ENCODE measurements at regions not wholly inside any gene's neighbourhood (a gene's known extent, or its start where the extent isn't known, plus 50 kb on each side); places are given as distances from the start of the nearest gene placed in this dataset.
"Not testable (repeated sequence)": the region's sequence is repeated elsewhere in the genome, so short reads cannot be mapped to it uniquely, and the experiment has no call there.

- DNase-seq (ENCODE audit: low read depth in 2 of 2): not testable (repeated sequence)
Observed at GRCh38 chr7:65146118-65146914, 139.8 kb upstream of the ERV3-1 start.

DNA sequence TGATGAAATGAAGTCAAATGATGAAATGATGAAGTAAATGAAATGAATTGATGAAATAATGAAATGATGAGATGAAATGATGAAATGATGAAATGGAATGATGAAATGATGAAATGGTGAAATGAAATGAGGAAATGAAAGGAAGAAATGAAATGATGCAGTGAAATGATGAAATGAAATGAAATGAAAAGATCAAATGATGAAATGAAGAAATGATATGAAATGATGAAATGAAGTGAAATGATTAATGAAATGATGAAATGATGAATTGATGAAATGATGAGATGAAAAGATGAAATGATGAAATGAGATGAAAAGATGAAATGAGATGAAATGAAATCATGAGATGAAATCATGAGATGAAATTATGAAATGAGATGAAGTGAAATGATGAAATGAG, 139.2 kb upstream of the ERV3-1 start:
- DNase-seq (ENCODE audit: low read depth in 2 of 2): not testable (repeated sequence)

GRCh38 chr7:65145008-65145407, 138.5 kb upstream of the ERV3-1 start:
- not testable (repeated sequence) for DNase-seq (ENCODE audit: low read depth in 2 of 2)

GRCh38 chr7:65144557-65144956, 138.1 kb upstream of the ERV3-1 start:
- DNase-seq (ENCODE audit: low read depth in 2 of 2): not testable (repeated sequence)

DNA sequence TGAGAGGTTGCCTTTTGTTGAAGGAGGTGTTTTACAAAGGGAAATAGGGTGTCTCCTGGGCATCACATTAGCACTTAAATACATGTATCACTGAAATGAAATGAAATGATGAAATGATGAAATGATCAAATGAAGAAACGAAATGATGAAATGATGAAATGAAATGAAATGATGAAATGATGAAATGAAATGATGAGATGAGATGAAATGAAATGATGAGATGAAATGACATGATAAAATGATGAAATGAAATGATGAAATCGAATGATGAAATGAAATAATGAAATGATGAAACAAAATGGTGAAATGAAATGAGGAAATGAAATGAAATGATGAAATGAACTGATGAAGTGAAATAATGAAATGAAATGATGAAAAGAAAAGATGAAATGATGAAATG, 137.6 kb upstream of the ERV3-1 start:
- not testable (repeated sequence) for DNase-seq (ENCODE audit: low read depth in 2 of 2)

DNA sequence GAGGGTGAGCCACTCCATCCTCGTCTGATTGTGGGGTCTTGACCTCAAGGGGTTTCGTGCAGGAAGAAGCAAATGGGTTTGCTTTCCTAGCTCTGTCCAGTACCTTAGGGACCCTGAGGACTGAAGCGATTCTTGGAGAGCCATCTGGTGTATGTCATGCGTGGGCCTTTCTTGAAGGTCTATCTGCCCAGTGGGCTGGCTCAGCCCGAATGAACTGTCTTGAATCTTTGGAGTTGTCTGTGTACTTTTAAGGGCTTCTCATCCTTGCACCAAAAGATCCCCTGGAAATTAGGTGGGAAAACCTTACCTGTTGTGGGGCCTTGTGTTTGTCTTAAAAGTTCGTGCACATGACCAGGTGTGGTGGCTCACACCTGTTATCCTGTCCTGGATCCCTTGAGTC, 135.4 kb upstream of the ERV3-1 start:
- not testable (repeated sequence) for DNase-seq (ENCODE audit: low read depth in 2 of 2)

DNA sequence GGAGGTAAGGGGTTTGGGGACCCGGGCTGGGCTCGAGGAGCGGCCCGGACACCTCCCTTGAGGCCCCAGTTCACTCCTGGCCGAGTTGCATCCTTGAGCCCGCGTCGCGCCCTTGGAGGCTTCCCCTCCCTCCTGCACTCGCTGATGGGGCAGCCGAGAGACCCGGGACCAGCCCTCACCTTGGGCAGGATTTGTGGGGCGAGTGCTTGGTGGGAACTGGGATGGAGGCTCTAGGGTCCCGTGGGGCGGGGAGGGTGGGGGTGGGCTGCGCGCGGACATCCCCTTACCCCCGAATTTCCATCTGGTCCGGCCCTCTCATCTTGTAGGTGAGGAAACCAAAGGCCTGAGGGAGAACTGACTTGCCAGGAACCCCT, 134.9 kb upstream of the ERV3-1 start:
- not testable (repeated sequence) for DNase-seq (ENCODE audit: low read depth in 2 of 2)

GRCh38 chr7:65140543-65141404, 134.3 kb upstream of the ERV3-1 start:
- not testable (repeated sequence) for DNase-seq (ENCODE audit: low read depth in 2 of 2)

- DNase-seq (ENCODE audit: low read depth in 2 of 2): not testable (repeated sequence)
Observed at GRCh38 chr7:65136850-65137249, 130.4 kb upstream of the ERV3-1 start.

DNA sequence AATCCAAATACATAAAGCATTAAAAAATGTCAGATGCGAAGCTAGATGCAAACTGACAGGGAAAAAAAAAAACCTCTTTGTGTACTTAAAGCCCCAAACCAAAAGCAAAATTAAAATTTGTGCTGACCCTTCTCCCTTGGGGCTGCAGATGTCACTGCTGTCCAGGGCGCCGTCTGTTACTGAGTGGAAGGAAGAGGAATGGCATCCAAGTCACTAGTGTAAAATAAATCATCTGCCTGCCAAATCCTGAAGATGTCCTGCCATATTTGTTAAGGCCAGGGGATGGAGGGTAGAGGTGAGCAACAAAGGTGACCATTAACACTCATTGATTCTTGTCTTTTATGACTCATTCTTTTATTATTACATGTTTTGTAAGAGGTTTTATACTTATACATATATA, 126.6 kb upstream of the ERV3-1 start:
- not testable (repeated sequence) for DNase-seq (ENCODE audit: low read depth in 2 of 2)

- DNase-seq (ENCODE audit: low read depth in 2 of 2): not testable (repeated sequence)
Observed at GRCh38 chr7:65132256-65132655, 125.8 kb upstream of the ERV3-1 start.

DNA sequence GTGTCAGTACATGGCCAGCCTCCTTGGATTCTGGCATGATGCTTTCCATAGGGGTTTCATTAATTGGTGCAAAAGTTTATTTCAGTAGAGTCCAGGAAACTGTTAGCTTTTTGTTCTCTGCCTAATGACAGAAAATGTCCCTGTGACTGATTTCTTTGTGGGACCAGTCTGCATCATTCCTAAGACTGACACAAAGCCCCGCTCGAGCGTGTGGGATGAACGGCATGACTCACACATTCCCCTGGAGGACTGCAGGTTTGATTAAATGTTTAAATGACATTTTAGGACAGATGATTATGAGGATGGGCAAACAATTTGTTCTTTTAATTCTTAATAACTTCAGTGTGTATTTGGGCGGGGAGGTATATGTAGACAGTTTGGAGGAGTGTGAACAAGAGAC, 120.9 kb upstream of the ERV3-1 start:
- not testable (repeated sequence) for DNase-seq (ENCODE audit: low read depth in 2 of 2)

DNA sequence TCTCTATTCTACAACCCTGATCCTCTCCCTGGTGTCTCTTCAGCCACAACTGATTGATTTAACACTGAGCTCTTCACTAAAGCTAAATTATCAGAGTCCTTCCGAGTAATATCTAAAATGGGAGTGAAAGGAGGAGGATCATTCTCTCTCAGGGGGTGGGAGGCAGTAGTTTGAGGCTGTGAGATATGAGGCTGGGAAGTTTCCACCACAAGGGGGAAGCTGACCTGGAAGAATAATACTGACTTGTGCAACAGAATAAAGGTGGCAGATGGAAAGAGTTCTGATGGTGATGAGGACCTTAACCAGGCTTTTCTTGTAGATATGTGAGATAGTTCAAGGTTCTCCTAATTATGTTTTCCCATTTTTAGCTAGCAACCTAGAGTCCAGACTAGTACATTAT, 118.1 kb upstream of the ERV3-1 start:
- DNase-seq (ENCODE audit: low read depth in 2 of 2): not testable (repeated sequence)

- DNase-seq (ENCODE audit: low read depth in 2 of 2): not testable (repeated sequence)
Observed at GRCh38 chr7:65105650-65106203, 99.2 kb upstream of the ERV3-1 start.

- not testable (repeated sequence) for DNase-seq (ENCODE audit: low read depth in 2 of 2)
Observed at GRCh38 chr7:65100499-65100898, 94.0 kb upstream of the ERV3-1 start.

DNA sequence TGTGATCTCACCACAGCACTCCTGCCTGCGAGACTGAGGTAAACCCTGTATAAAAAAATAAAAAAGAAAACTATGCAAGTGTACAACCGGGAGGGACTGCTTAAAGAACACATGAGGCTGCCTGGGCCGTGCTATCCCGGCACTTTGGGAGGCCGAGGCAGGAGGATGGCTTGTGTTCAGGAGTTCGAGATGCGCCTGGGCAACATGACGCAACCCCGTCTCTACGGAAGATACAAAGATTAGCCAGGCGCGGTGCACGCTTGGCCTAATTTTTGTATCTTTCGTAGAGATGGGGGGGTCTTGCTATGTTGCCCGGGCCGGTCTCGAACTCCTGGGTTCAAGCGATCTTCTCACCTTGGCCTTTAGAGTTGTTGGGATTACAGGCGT, 75.2 kb upstream of the ERV3-1 start:
- DNase-seq (ENCODE audit: low read depth in 2 of 2): not testable (repeated sequence)

DNA sequence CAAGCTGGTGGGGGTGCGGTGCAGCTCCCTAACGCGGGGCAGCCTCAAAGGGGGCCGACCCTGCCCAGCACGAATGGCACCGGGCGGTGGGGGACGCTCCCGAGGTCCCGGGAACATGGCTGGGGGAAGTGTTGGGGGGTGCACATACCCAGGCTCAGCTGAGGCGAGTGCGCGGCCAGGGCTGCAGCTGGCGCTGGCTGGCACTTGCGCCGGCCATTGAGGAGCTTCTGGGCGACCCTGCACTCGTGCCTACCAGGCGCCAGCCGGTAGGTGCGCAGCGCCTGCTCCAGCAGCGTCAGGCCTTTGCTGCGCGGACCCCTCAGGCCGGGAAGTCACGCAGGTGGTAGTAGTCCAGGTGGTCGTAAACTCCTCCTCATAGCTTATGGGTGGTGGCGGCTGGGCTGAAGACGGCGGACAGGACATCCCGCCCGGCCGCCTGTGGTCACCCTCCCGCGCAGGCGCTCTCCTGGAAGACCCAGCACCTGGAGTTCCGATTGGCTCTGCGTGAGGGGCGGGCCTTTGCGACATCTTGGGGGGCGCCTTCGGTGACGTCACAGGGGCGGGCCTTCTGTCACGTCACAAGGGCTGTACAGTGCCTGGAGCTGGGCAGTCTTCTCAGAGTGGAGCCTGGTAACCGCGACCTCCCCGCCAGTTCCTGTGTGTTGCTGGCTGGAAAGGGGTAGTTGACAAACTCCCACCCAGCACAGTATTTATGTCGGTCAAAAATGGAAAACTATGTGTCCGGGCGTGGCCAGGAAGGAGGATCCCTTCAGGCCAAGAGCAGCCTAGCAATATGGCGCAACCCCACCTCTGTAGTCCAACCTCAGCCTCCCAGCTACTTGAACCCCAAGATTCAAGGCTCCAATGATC, 74.5 kb upstream of the ERV3-1 start:
- peak; percentile 80 to 92 for DNase-seq (ENCODE audit: low read depth in 2 of 2)

DNA sequence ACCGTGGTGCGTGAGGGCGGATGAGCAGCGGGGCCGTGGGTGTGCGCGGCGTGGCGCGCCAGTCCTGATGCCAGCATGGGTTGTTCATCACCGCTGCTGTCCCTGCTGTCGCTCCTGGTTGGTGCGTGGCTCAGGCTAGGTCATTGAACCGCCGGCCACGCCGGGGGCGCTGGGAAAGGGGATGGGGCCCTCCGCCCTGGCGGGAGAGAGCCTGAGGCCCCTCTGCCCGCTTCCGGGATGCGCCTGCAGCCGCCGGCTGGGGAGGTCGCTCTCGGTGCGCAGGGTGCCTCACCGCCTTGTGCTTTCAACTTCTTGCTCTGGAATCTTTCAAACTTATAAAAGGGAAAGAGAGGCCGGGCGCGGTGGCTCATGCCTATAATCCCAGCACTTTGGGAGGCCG, 68.5 kb upstream of the ERV3-1 start:
- not testable (repeated sequence) for DNase-seq (ENCODE audit: low read depth in 2 of 2)

- not testable (repeated sequence) for DNase-seq (ENCODE audit: low read depth in 2 of 2)
Observed at GRCh38 chr7:65073160-65073559, 66.7 kb upstream of the ERV3-1 start.

DNA sequence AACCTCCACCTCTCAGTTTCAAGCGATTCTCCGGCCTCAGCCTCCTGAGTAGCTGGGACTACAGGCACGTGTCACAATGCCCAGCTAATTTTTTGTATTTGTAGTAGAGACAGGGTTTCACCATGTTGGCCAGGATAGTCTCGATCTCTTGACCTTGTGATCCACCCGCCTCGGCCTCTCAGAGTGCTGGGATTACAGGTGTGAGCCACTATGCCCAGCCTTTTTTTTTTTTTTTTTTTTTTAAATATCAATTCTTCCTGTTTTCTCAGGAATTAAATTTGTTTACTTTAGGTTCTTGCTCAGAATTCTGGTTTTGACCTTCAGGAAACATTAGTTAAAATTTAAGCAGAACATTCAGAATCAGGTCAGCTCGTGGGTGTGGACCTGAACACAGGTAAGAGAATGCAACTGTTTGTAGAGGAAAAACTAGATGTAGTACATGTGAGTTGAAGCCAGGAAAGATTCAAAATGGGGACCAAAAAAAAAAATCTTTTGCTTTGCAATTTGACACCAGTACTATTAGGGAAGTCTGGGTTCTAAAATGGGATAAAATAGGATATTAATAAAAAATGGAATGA, 65.5 kb upstream of the ERV3-1 start:
- DNase-seq (ENCODE audit: low read depth in 2 of 2): not testable (repeated sequence)

- DNase-seq (ENCODE audit: low read depth in 2 of 2): not testable (repeated sequence)
Observed at GRCh38 chr7:65069476-65069875, 63.0 kb upstream of the ERV3-1 start.
